SJSA1 (cell line): ENCODE measurements at regions not wholly inside any gene's neighbourhood (a gene's known extent, or its start where the extent isn't known, plus 50 kb on each side); places are given as distances from the start of the nearest gene placed in this dataset.

Experiments used
- DNase-seq, 2 experiments: peaks; one replicate each; pipeline ENCODE4 v3.0.0-alpha.2; 2015 to 2020; ENCODE audit warnings: low spot score in 2 of 2, low read depth in 1 of 2
- H3K27ac ChIP-seq: fragments of 250-450 bp; sonication (Bioruptor Pico); 2 replicates; pipeline ENCODE4 v1.5.1; 2020; ENCODE audit warnings: mild to moderate bottlenecking, moderate library complexity
- H3K27me3 ChIP-seq: fragments of 250-450 bp; sonication (Bioruptor Pico); replicated peaks from 2 replicates; pipeline ENCODE4 v1.5.1; 2020; ENCODE audit warnings: mild to moderate bottlenecking, moderate library complexity
- H3K36me3 ChIP-seq: fragments of 250-450 bp; sonication (Bioruptor Pico); 2 replicates; pipeline ENCODE4 v1.5.1; 2020; ENCODE audit warnings: mild to moderate bottlenecking
- H3K4me1 ChIP-seq: fragments of 250-450 bp; sonication (Bioruptor Pico); replicated peaks from 2 replicates; pipeline ENCODE4 v1.6.1; 2021; ENCODE audit warnings: mild to moderate bottlenecking
- H3K4me3 ChIP-seq: fragments of 250-450 bp; sonication (Bioruptor Pico); 2 replicates; pipeline ENCODE4 v1.5.1; 2020; ENCODE audit warnings: mild to moderate bottlenecking
- H3K9me3 ChIP-seq: fragments of 250-450 bp; sonication (Bioruptor Pico); replicated peaks from 2 replicates; pipeline ENCODE4 v1.5.1; 2020; ENCODE audit warnings: mild to moderate bottlenecking

- Histone ChIP-seq H3K4me1 (no peaks in the 10 kb centered on the region), H3K27ac (no peak overlapping the region), H3K36me3 (no peaks in the 10 kb centered on the region), H3K27me3 (no peaks in the 10 kb centered on the region), H3K9me3 (no peaks in the 10 kb centered on the region), H3K4me3 (no peak overlapping the region)
- DNase-seq = no peak
Observed at GRCh38 chr10:36087006-36088005, 445.2 kb upstream of the FZD8 start.

GRCh38 chr10:36075196-36075595 is 433.1 kb upstream of the FZD8 start:
- H3K9me3 ChIP-seq = no peaks in the 10 kb centered on the region
- 0 out of 2 replicates have a peak, but pooled peaks cover 2% of the 10 kb centered on the region for H3K27me3 ChIP-seq
- no peak for DNase-seq
- no peaks in the 10 kb centered on the region for H3K4me1 ChIP-seq
- H3K27ac ChIP-seq = no peak overlapping the region
- no peak overlapping the region for H3K4me3 ChIP-seq
- no peaks in the 10 kb centered on the region for H3K36me3 ChIP-seq

- no peak for DNase-seq
- no peak overlapping the region for H3K27ac ChIP-seq
- no peak overlapping the region for H3K4me3 ChIP-seq
- H3K9me3 ChIP-seq = no peaks in the 10 kb centered on the region
- H3K36me3 ChIP-seq = no peaks in the 10 kb centered on the region
- 0 out of 2 replicates have a peak, but pooled peaks cover 2% of the 10 kb centered on the region for H3K27me3 ChIP-seq
- H3K4me1 ChIP-seq = no peaks in the 10 kb centered on the region
Observed at GRCh38 chr10:36073796-36074345, 431.8 kb upstream of the FZD8 start.

- Histone ChIP-seq H3K4me3 (no peak overlapping the region), H3K27me3 (no peaks in the 10 kb centered on the region), H3K36me3 (no peaks in the 10 kb centered on the region), H3K4me1 (no peaks in the 10 kb centered on the region), H3K9me3 (no peaks in the 10 kb centered on the region), H3K27ac (no peak overlapping the region)
- no peak for DNase-seq
Observed at GRCh38 chr10:36068542-36068941, 426.4 kb upstream of the FZD8 start.

- H3K9me3 ChIP-seq = no peaks in the 10 kb centered on the region
- no peak overlapping the region for H3K4me3 ChIP-seq
- H3K27ac ChIP-seq = no peak overlapping the region
- H3K4me1 ChIP-seq = no peaks in the 10 kb centered on the region
- no peaks in the 10 kb centered on the region for H3K27me3 ChIP-seq
- DNase-seq = no peak
- H3K36me3 ChIP-seq = no peaks in the 10 kb centered on the region
Observed at GRCh38 chr10:36067748-36068147, 425.7 kb upstream of the FZD8 start.

- Histone ChIP-seq H3K27me3 (no peaks in the 10 kb centered on the region), H3K27ac (no peak overlapping the region), H3K4me1 (no peaks in the 10 kb centered on the region), H3K4me3 (no peak overlapping the region), H3K36me3 (no peaks in the 10 kb centered on the region), H3K9me3 (no peaks in the 10 kb centered on the region)
- no peak for DNase-seq
Observed at GRCh38 chr10:36066850-36067249, 424.8 kb upstream of the FZD8 start.

GRCh38 chr10:36066102-36066501 is 424.0 kb upstream of the FZD8 start:
- no peak overlapping the region for H3K27ac ChIP-seq
- H3K9me3 ChIP-seq = no peaks in the 10 kb centered on the region
- H3K4me3 ChIP-seq = no peak overlapping the region
- no peaks in the 10 kb centered on the region for H3K27me3 ChIP-seq
- no peaks in the 10 kb centered on the region for H3K4me1 ChIP-seq
- no peaks in the 10 kb centered on the region for H3K36me3 ChIP-seq
- no peak for DNase-seq

GRCh38 chr10:36063396-36063795 is 421.3 kb upstream of the FZD8 start:
- no peak overlapping the region for H3K4me3 ChIP-seq
- no peaks in the 10 kb centered on the region for H3K27me3 ChIP-seq
- no peak for DNase-seq
- H3K4me1 ChIP-seq = no peaks in the 10 kb centered on the region
- H3K27ac ChIP-seq = no peak overlapping the region
- no peaks in the 10 kb centered on the region for H3K36me3 ChIP-seq
- no peaks in the 10 kb centered on the region for H3K9me3 ChIP-seq

GRCh38 chr10:36057731-36058130 is 415.6 kb upstream of the FZD8 start:
- H3K27me3 ChIP-seq = no peaks in the 10 kb centered on the region; the same call in 1 of the 2 replicates
- H3K9me3 ChIP-seq = no peaks in the 10 kb centered on the region
- no peak overlapping the region for H3K27ac ChIP-seq
- no peak overlapping the region for H3K4me3 ChIP-seq
- no peaks in the 10 kb centered on the region for H3K4me1 ChIP-seq
- H3K36me3 ChIP-seq = no peaks in the 10 kb centered on the region
- no peak for DNase-seq

- no peak for DNase-seq
- Histone ChIP-seq H3K27ac (no peak overlapping the region), H3K4me3 (no peak overlapping the region), H3K9me3 (no peaks in the 10 kb centered on the region), H3K36me3 (no peaks in the 10 kb centered on the region), H3K4me1 (no peaks in the 10 kb centered on the region), H3K27me3 (no peaks in the 10 kb centered on the region; the same call in 1 of the 2 replicates)
Observed at GRCh38 chr10:36057180-36057579, 415.1 kb upstream of the FZD8 start.

GRCh38 chr10:36053775-36054174 is 411.7 kb upstream of the FZD8 start:
- H3K36me3 ChIP-seq = no peaks in the 10 kb centered on the region
- H3K4me3 ChIP-seq = no peak overlapping the region
- no peak for DNase-seq
- H3K27ac ChIP-seq = no peak overlapping the region
- H3K9me3 ChIP-seq = no peaks in the 10 kb centered on the region
- H3K4me1 ChIP-seq = no peaks in the 10 kb centered on the region
- no peaks in the 10 kb centered on the region; the same call in 1 of the 2 replicates for H3K27me3 ChIP-seq

GRCh38 chr10:36053271-36053670 is 411.2 kb upstream of the FZD8 start:
- H3K4me1 ChIP-seq = no peaks in the 10 kb centered on the region
- no peaks in the 10 kb centered on the region; the same call in 1 of the 2 replicates for H3K27me3 ChIP-seq
- H3K27ac ChIP-seq = no peak overlapping the region
- H3K4me3 ChIP-seq = no peak overlapping the region
- DNase-seq = no peak
- H3K36me3 ChIP-seq = no peaks in the 10 kb centered on the region
- no peaks in the 10 kb centered on the region for H3K9me3 ChIP-seq

GRCh38 chr10:36051500-36051991 is 409.4 kb upstream of the FZD8 start:
- Histone ChIP-seq H3K27ac (no peak overlapping the region), H3K27me3 (no peaks in the 10 kb centered on the region; the same call in 1 of the 2 replicates), H3K4me1 (no peaks in the 10 kb centered on the region), H3K9me3 (no peaks in the 10 kb centered on the region), H3K4me3 (no peak overlapping the region), H3K36me3 (no peaks in the 10 kb centered on the region)
- no peak for DNase-seq
